Central memory CD8-positive, alpha-beta T cell (primary cell): ENCODE measurements at regions not wholly inside any gene's neighbourhood (a gene's known extent, or its start where the extent isn't known, plus 50 kb on each side); places are given as distances from the start of the nearest gene placed in this dataset.
"Not testable (repeated sequence)": the region's sequence is repeated elsewhere in the genome, so short reads cannot be mapped to it uniquely, and the experiment has no call there.

Experiments
- ATAC-seq: fragments of 150-1000 bp; cut with Tn5 transposase; replicated peaks from 2 replicates; pipeline ENCODE4 v1.10.0; 2022; ENCODE audit warnings: mild to moderate bottlenecking, moderate FRiP score, moderate number of reproducible peaks; ENCODE audit not compliant: poor library complexity, severe bottlenecking; ENCODE audit errors: extremely low read depth
- DNase-seq, 2 donors: peaks; one replicate each; pipeline ENCODE4 v3.0.0; 2021; ENCODE audit warnings: low spot score in 2 of 2
- H3K27ac Mint-ChIP-seq: one replicate; pipeline ENCODE4 v1.8.0; 2022; ENCODE audit warnings: low read depth, mild to moderate bottlenecking, moderate library complexity, mixed read lengths
- H3K27me3 Mint-ChIP-seq: one replicate; pipeline ENCODE4 v1.8.0; 2022; ENCODE audit warnings: mixed read lengths
- H3K36me3 Mint-ChIP-seq: one replicate; pipeline ENCODE4 v1.8.0; 2022; ENCODE audit warnings: mild to moderate bottlenecking, moderate library complexity, mixed read lengths; ENCODE audit not compliant: insufficient read depth
- H3K4me1 Mint-ChIP-seq: one replicate; pipeline ENCODE4 v1.8.0; 2022; ENCODE audit warnings: mixed read lengths
- H3K4me3 Mint-ChIP-seq: one replicate; pipeline ENCODE4 v1.8.0; 2022; ENCODE audit warnings: mild to moderate bottlenecking, moderate library complexity, mixed read lengths
- H3K9me3 Mint-ChIP-seq: one replicate; pipeline ENCODE4 v1.8.0; 2022; ENCODE audit warnings: mixed read lengths

- ATAC-seq, H3K36me3 Mint-ChIP-seq, H3K4me1 Mint-ChIP-seq, H3K27ac Mint-ChIP-seq, H3K4me3 Mint-ChIP-seq, H3K27me3 Mint-ChIP-seq, DNase-seq, H3K9me3 Mint-ChIP-seq: not testable (repeated sequence)
Observed at GRCh38 chr10:48102410-48103146, 103.0 kb upstream of the FAM25C start.

DNA sequence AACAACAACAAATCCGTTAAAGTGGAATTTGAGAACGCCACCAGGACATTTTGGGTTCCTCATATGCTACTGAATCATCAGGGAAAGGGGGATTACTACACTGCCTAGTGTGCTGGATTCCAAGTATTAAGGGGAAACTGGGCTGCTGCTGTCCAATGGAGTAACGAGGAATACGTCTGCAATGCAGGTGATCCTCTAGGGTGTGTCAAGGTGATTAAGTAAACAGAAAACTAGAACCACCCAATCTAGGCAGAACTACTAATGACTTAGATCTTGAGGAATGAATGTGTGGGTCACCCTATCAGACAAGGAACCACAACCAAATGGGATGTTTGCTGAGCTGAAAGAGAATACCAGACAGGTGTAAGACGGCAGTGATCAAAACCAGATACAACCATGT lies 99.3 kb upstream of the FAM25C start:
- not testable (repeated sequence) for H3K4me1 Mint-ChIP-seq, H3K9me3 Mint-ChIP-seq, ATAC-seq, H3K4me3 Mint-ChIP-seq, H3K27ac Mint-ChIP-seq, H3K27me3 Mint-ChIP-seq, H3K36me3 Mint-ChIP-seq, DNase-seq

DNA sequence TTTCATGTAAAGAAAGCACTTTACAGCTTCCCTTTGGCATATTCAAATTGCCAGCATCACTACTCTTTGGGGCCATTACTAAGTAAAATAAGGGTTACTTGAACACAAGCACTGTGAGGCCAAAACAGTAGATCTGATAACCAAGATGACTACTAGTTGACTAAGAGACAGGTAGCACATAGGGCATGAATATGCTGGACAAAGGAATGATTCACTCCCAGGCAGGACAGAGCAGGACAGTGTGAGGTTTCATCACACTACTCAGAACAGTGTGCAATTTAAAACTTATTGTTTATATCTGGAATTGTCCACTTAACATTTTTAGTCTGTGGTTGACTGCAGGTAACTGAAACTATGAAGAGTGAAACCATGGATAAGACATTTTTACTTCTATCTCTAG lies 91.1 kb upstream of the FAM25C start:
- not testable (repeated sequence) for H3K4me1 Mint-ChIP-seq, DNase-seq, H3K27ac Mint-ChIP-seq, H3K9me3 Mint-ChIP-seq, H3K36me3 Mint-ChIP-seq, ATAC-seq, H3K4me3 Mint-ChIP-seq, H3K27me3 Mint-ChIP-seq

DNA sequence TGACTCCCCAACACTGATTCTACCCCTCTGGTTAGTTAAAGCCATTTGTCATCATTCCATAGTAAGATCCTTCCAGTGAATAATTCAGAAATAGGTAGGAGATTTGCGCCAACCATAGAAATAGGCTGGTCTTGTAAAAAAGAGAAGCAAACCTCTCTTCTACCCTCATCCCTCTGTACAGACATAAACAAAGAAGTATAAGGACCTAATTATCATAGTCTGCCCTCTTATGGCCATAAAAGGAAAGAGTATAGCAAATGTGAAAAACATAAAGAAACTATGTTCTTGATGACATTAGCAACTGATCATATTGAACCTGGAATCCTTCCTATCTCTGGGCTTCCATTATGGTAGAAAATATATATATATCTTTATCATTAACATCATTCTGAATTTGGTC lies 88.5 kb upstream of the FAM25C start:
- H3K27ac Mint-ChIP-seq, H3K36me3 Mint-ChIP-seq, H3K4me1 Mint-ChIP-seq, ATAC-seq, H3K27me3 Mint-ChIP-seq, H3K4me3 Mint-ChIP-seq, H3K9me3 Mint-ChIP-seq, DNase-seq: not testable (repeated sequence)

DNA sequence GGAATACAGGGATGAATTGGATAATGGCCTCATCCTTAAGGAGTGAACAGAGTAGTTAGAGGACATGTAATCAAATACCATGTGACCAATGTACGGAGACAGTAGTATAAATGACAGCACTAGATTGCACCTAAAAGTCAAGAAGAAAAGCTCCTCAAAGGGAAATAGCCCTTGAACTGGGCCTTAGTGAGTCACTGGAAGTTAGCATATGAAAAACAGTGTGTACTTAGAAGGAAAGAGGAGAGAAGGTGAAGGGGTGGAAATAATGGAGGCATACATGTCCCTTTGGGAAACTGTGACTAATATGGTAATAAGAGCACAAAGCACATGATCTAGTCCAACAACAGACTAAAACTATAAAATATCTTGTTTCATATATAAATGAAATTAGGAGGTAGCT lies 84.9 kb upstream of the FAM25C start:
- not testable (repeated sequence) for H3K27ac Mint-ChIP-seq, H3K9me3 Mint-ChIP-seq, H3K27me3 Mint-ChIP-seq, H3K4me1 Mint-ChIP-seq, H3K4me3 Mint-ChIP-seq, ATAC-seq, H3K36me3 Mint-ChIP-seq, DNase-seq

DNA sequence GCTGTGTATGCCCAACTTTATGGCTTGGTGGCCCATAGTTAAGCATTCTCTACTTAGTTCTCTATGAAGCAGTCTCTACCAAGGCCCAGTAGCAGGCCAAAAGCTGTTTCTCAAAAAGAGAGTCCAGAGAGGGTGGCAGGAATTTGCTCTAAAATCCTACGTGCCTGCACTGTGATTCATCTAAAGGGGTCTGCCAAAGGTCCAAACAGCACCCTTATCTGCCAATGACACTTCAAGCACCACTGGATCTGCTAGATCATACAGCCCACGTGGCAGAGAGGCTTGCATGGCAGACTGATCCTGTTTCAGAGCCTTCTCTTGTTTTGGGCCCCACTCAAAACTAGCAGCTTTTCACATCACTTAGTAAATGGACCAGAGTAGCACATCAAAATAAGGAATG lies 71.6 kb upstream of the FAM25C start:
- not testable (repeated sequence) for ATAC-seq, H3K27me3 Mint-ChIP-seq, H3K4me1 Mint-ChIP-seq, DNase-seq, H3K9me3 Mint-ChIP-seq, H3K4me3 Mint-ChIP-seq, H3K27ac Mint-ChIP-seq, H3K36me3 Mint-ChIP-seq

- H3K4me1 Mint-ChIP-seq, H3K9me3 Mint-ChIP-seq, H3K4me3 Mint-ChIP-seq, H3K36me3 Mint-ChIP-seq, DNase-seq, H3K27me3 Mint-ChIP-seq, H3K27ac Mint-ChIP-seq: not testable (repeated sequence)
- peak; percentile 78 for ATAC-seq
Observed at GRCh38 chr10:48063944-48064625, 64.5 kb upstream of the FAM25C start.

DNA sequence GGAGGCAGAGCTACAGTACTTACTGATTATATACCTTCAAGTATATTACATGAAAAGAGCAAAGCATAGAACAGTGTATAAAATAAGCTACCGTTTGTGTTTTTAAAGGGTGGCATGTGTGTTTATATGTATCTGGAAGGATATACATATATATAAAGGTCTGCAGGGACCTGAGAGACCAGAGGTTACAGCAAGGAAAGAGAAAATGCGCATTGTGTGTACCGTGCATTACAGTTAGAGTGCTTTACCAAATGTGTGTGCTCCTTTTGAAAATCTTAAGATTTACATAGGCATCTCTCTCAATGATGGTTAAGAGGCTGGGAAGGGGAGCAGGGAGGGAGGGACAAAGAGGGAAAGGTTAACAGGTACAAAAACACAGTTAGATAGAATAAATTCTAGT lies 55.8 kb upstream of the FAM25C start:
- ATAC-seq, H3K27ac Mint-ChIP-seq, DNase-seq, H3K36me3 Mint-ChIP-seq, H3K4me3 Mint-ChIP-seq, H3K27me3 Mint-ChIP-seq, H3K4me1 Mint-ChIP-seq, H3K9me3 Mint-ChIP-seq: not testable (repeated sequence)
